GM21447 (cell line): ENCODE measurements at regions not wholly inside any gene's neighbourhood (a gene's known extent, or its start where the extent isn't known, plus 50 kb on each side); places are given as distances from the start of the nearest gene placed in this dataset.

Experiments
- ATAC-seq: cut with Tn5 transposase; IDR thresholded peaks from one replicate; pipeline ENCODE4 v1.9.1; 2021; ENCODE audit not compliant: unreplicated experiment

DNA sequence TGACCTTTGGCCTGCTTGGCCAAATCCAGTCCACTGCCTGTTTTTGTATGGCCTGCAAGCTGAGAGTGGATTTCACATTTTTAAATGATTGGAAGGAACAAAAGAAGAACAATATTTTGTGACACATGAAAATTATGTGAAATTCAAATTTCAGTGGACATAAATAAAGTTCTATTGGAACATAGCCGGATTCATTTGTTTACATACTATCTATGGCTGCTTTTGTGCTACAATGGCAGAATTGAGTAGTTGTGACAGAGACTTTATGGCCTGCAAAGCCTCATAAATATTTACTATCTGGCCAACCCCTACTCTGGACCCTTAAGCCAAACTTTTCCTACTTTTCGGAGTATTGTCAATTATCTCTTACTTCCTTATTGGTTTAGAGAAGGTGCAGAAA, 66.6 kb upstream of the IPO9 start:
- ATAC-seq, result no peak

DNA sequence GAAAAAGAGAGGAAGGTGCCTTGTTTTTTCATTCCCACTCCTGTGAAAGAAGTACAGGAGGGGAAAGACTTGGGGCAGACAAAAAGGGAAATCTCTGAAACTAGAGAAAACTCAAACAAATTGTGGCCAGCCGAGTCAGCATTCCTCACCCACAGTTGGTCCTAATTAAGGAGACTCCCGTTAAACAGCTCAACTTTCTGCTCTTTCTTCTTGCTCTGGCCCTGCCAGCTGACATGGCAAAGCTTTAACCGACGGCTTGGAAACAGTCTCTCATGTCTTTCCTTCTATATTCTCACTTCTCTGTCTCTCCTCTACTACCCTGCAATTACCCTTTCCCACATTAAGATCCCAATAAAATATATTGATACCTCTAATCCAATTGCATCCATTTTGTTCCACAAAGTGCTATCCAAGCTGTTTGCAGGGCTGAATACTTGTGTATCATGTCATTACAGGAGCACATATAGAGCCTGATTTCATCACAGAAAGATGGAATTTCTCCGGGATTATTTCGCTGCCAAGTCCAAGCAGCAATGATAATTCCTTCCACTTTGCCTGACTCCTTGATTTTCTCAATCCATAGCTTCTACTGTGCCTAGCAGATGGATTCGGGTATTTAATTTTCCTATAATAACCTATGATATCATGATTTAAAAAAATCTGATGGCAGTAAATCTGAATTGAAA, 65.4 kb upstream of the IPO9 start:
- no peak for ATAC-seq

- ATAC-seq, result no peak
Measured at GRCh38 chr1:201764166-201764565, 64.8 kb upstream of the IPO9 start.

GRCh38 chr1:201764579-201764978, 64.4 kb upstream of the IPO9 start:
- no peak for ATAC-seq

- ATAC-seq, result no peak
Measured at GRCh38 chr1:201766131-201766866, 62.7 kb upstream of the IPO9 start.

DNA sequence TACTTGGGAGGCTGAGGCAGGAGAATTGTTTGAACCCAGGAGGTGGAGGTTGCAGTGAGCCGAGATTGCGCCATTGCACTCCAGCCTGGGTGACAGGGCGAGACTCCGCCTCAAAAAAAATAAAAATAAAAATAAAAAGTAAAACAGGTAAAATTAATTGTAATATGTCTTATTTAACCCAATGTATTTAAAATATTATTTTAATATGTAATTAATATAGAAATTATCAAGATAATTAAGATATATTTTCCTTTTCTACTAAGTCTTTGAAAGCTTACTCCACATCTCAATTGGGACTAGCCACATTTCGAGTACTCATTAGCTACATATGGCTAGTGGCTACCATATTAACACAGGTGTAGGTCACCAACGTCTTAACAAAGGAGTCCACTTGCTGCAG, 61.6 kb upstream of the IPO9 start:
- no peak for ATAC-seq

GRCh38 chr1:201769072-201769471, 59.9 kb upstream of the IPO9 start:
- no peak for ATAC-seq

GRCh38 chr1:201769966-201770365, 59.0 kb upstream of the IPO9 start:
- ATAC-seq, result no peak

- ATAC-seq, result no peak
Measured at GRCh38 chr1:201771466-201771865, 57.5 kb upstream of the IPO9 start.

DNA sequence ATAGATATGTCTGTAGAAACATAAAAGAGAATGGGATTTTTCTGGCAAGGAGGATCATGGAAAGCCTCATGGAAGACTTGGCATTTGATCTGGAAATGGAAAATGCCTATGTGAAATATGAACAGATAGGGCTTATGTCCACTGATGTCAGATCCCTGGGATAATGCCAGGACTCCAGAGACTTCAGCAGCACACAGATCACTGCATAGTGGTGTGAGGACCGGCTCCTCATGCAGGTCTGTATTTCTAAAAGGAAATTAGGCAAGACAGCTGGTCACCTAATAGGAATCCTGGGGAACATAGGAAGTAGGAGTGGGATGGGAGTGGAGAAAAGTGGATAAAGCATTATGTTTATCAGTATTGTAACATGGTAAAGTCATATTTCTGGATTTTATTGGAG, 56.8 kb upstream of the IPO9 start:
- ATAC-seq, result no peak

- no peak for ATAC-seq
Measured at GRCh38 chr1:201773764-201774163, 55.2 kb upstream of the IPO9 start.

GRCh38 chr1:201774224-201774982, 54.6 kb upstream of the IPO9 start:
- ATAC-seq, result no peak

- ATAC-seq, result no peak
Measured at GRCh38 chr1:201774983-201775344, 54.0 kb upstream of the IPO9 start.

GRCh38 chr1:201775380-201775779, 53.6 kb upstream of the IPO9 start:
- ATAC-seq, result no peak

- ATAC-seq, result no peak
Measured at GRCh38 chr1:201778279-201779065, 50.5 kb upstream of the IPO9 start.
